GM13977 (cell line): ENCODE measurements at regions not wholly inside any gene's neighbourhood (a gene's known extent, or its start where the extent isn't known, plus 50 kb on each side); places are given as distances from the start of the nearest gene placed in this dataset.

Source experiments
- DNase-seq: peaks from one replicate; pipeline ENCODE4 v3.0.0; 2012; ENCODE audit warnings: low spot score
- CTCF ChIP-seq: IDR thresholded peaks from 2 replicates; pipeline ENCODE4 v1.5.1; 2012; ENCODE audit warnings: mild to moderate bottlenecking, control low read depth; ENCODE audit not compliant: insufficient read depth; ENCODE audit errors: extremely low read depth, missing control alignments
- in situ Hi-C: fragments of 300-500 bp; cut with MboI; formaldehyde crosslinking; loops from one replicate; pipeline ENCODE4 v1.12.0; 2022; ENCODE audit warnings: low sequenced_read_pairs, low pct_unique_long_range_greater_than_20kb, mixed read lengths, inconsistent platforms; ENCODE audit not compliant: unreplicated experiment

- in situ Hi-C loops, result no loop called here
- TF ChIP-seq CTCF, result no peak
- DNase-seq, result no peak
Measured at GRCh38 chr3:190204200-190204599, 83.5 kb upstream of the P3H2 start.

- no peak for TF ChIP-seq CTCF
- in situ Hi-C loops, result loop anchor here (10.0 kb wide), 1 partner anchor 233 kb away; no protein-coding TSS in a partner anchor
- no peak for DNase-seq
Measured at GRCh38 chr3:190197346-190197763, 76.7 kb upstream of the P3H2 start.

GRCh38 chr3:190194506-190194905, 73.8 kb upstream of the P3H2 start:
- no peak for DNase-seq
- no peak for TF ChIP-seq CTCF
- in situ Hi-C loops, result loop anchor here (10.0 kb wide), 1 partner anchor 230 kb away; no protein-coding TSS in a partner anchor

- in situ Hi-C loops, result loop anchor here (10.0 kb wide), 1 partner anchor 228 kb away; no protein-coding TSS in a partner anchor
- DNase-seq, result no peak
- no peak for TF ChIP-seq CTCF
Measured at GRCh38 chr3:190193210-190193609, 72.5 kb upstream of the P3H2 start.

- DNase-seq, result no peak
- in situ Hi-C loops, result loop anchor here (10.0 kb wide), 1 partner anchor 228 kb away; no protein-coding TSS in a partner anchor
- no peak for TF ChIP-seq CTCF
Measured at GRCh38 chr3:190192739-190193138, 72.0 kb upstream of the P3H2 start.

GRCh38 chr3:190192087-190192486, 71.4 kb upstream of the P3H2 start:
- no peak for DNase-seq
- in situ Hi-C loops, result loop anchor here (10.0 kb wide), 1 partner anchor 227 kb away; no protein-coding TSS in a partner anchor
- TF ChIP-seq CTCF, result no peak
